Natural killer cell treated with Interleukin-12 subunit alpha and Interleukin-12 subunit beta and Interleukin-15 and Interleukin-18, amount 100 ng/mL, for 72 hours (primary cell): ENCODE measurements at regions not wholly inside any gene's neighbourhood (a gene's known extent, or its start where the extent isn't known, plus 50 kb on each side); places are given as distances from the start of the nearest gene placed in this dataset.
"Not testable (repeated sequence)": the region's sequence is repeated elsewhere in the genome, so short reads cannot be mapped to it uniquely, and the experiment has no call there.

Experiments
- ATAC-seq, 2 donors: fragments of 150-1000 bp; cut with Tn5 transposase in 1 of 2; sonication (Bioruptor Pico), chemical (Tn5 transposase) in 1 of 2; 2 replicates each; pipeline ENCODE4 v1.10.0; 2021
- DNase-seq: peaks from one replicate; pipeline ENCODE4 v3.0.0; 2022; ENCODE audit warnings: low spot score
- H3K27ac Mint-ChIP-seq, 2 donors: 1 replicate in 1 of 2; 2 replicates in 1 of 2; pipeline ENCODE4 v1.8.0; 2022; ENCODE audit warnings: mixed read lengths in 2 of 2, mild to moderate bottlenecking in 1 of 2, moderate library complexity in 1 of 2
- H3K27me3 Mint-ChIP-seq, 2 donors: 1 replicate in 1 of 2; 2 replicates in 1 of 2; pipeline ENCODE4 v1.8.0; 2022; ENCODE audit warnings: mixed read lengths in 2 of 2
- H3K36me3 Mint-ChIP-seq: one replicate; pipeline ENCODE4 v1.8.0; 2022; ENCODE audit warnings: mixed read lengths
- H3K4me1 Mint-ChIP-seq, 2 donors: 1 replicate in 1 of 2; 2 replicates in 1 of 2; pipeline ENCODE4 v1.8.0; 2022; ENCODE audit warnings: low read depth in 2 of 2, mixed read lengths in 2 of 2, mild to moderate bottlenecking in 1 of 2
- H3K4me3 Mint-ChIP-seq: one replicate; pipeline ENCODE4 v1.8.0; 2022; ENCODE audit warnings: mixed read lengths
- H3K9me3 Mint-ChIP-seq: 2 replicates; pipeline ENCODE4 v1.8.0; 2022; ENCODE audit warnings: mixed read lengths

- no peak for DNase-seq
- peaks cover 0 to 6% of the 10 kb centered on the region in 2 donors for H3K4me1 Mint-ChIP-seq
- no peak for ATAC-seq
- peaks cover 0 to 22% of the 10 kb centered on the region in 2 donors for H3K27me3 Mint-ChIP-seq
- H3K4me3 Mint-ChIP-seq, result no peak overlapping the region
- peaks cover 3% of the 10 kb centered on the region for H3K9me3 Mint-ChIP-seq
- no peak overlapping the region for H3K27ac Mint-ChIP-seq
- H3K36me3 Mint-ChIP-seq, result no peaks in the 10 kb centered on the region
Observed at GRCh38 chr9:83191154-83191553, 128.2 kb upstream of the RASEF start.

- H3K36me3 Mint-ChIP-seq, H3K9me3 Mint-ChIP-seq, DNase-seq, ATAC-seq, H3K4me3 Mint-ChIP-seq, H3K4me1 Mint-ChIP-seq: not testable (repeated sequence)
- H3K27ac Mint-ChIP-seq, result peak overlapping the region in 1 of 2 donors; percentile 3
- H3K27me3 Mint-ChIP-seq, result peaks cover 0 to 15% of the 10 kb centered on the region in 2 donors
Observed at GRCh38 chr9:83189026-83189425, 126.1 kb upstream of the RASEF start.

GRCh38 chr9:83188277-83188676, 125.3 kb upstream of the RASEF start:
- Mint-ChIP-seq H3K36me3 (no peaks in the 10 kb centered on the region), H3K9me3 (peaks cover 3% of the 10 kb centered on the region), H3K27ac (no peak overlapping the region), H3K4me1 (peaks cover 0 to 6% of the 10 kb centered on the region in 2 donors), H3K4me3 (no peak overlapping the region), H3K27me3 (peaks cover 0 to 15% of the 10 kb centered on the region in 2 donors)
- DNase-seq (no peak), ATAC-seq (no peak)

GRCh38 chr9:83186155-83186737, 123.3 kb upstream of the RASEF start:
- Mint-ChIP-seq H3K27me3 (peaks cover 0 to 15% of the 10 kb centered on the region in 2 donors), H3K36me3 (no peaks in the 10 kb centered on the region), H3K4me3 (no peak overlapping the region), H3K4me1 (peaks cover 0 to 6% of the 10 kb centered on the region in 2 donors), H3K9me3 (peaks cover 3% of the 10 kb centered on the region), H3K27ac (no peak overlapping the region)
- ATAC-seq (no peak), DNase-seq (no peak)

GRCh38 chr9:83185488-83186154, 122.7 kb upstream of the RASEF start:
- ATAC-seq, result no peak
- Mint-ChIP-seq H3K4me1 (peaks cover 0 to 6% of the 10 kb centered on the region in 2 donors), H3K36me3 (no peaks in the 10 kb centered on the region), H3K27ac (no peak overlapping the region), H3K9me3 (peaks cover 3% of the 10 kb centered on the region), H3K4me3 (no peak overlapping the region), H3K27me3 (peaks cover 0 to 15% of the 10 kb centered on the region in 2 donors)
- DNase-seq, result no peak

- Mint-ChIP-seq H3K9me3 (peaks cover 3% of the 10 kb centered on the region), H3K27me3 (peaks cover 0 to 8% of the 10 kb centered on the region in 2 donors), H3K27ac (no peak overlapping the region), H3K36me3 (no peaks in the 10 kb centered on the region), H3K4me1 (no peaks in the 10 kb centered on the region), H3K4me3 (no peak overlapping the region)
- ATAC-seq (no peak), DNase-seq (no peak)
Observed at GRCh38 chr9:83183621-83184020, 120.7 kb upstream of the RASEF start.

GRCh38 chr9:83182071-83182470, 119.1 kb upstream of the RASEF start:
- no peak for DNase-seq
- peaks cover 4% of the 10 kb centered on the region for H3K36me3 Mint-ChIP-seq
- no peaks in the 10 kb centered on the region for H3K4me1 Mint-ChIP-seq
- no peaks in the 10 kb centered on the region for H3K27me3 Mint-ChIP-seq
- H3K9me3 Mint-ChIP-seq, result peaks cover 9% of the 10 kb centered on the region
- no peak overlapping the region for H3K27ac Mint-ChIP-seq
- no peak overlapping the region for H3K4me3 Mint-ChIP-seq
- ATAC-seq, result no peak

- H3K4me1 Mint-ChIP-seq, result no peaks in the 10 kb centered on the region
- H3K27ac Mint-ChIP-seq, result no peak overlapping the region
- no peaks in the 10 kb centered on the region for H3K27me3 Mint-ChIP-seq
- no peak for ATAC-seq
- H3K36me3 Mint-ChIP-seq, result peaks cover 4% of the 10 kb centered on the region
- no peak overlapping the region for H3K4me3 Mint-ChIP-seq
- H3K9me3 Mint-ChIP-seq, result peaks cover 9% of the 10 kb centered on the region
- no peak for DNase-seq
Observed at GRCh38 chr9:83178717-83179116, 115.8 kb upstream of the RASEF start.

- Mint-ChIP-seq H3K27ac (no peak overlapping the region), H3K4me3 (no peak overlapping the region), H3K4me1 (no peaks in the 10 kb centered on the region), H3K27me3 (no peaks in the 10 kb centered on the region), H3K9me3 (peaks cover 14% of the 10 kb centered on the region), H3K36me3 (peaks cover 11% of the 10 kb centered on the region)
- DNase-seq (no peak), ATAC-seq (no peak)
Observed at GRCh38 chr9:83177747-83178146, 114.8 kb upstream of the RASEF start.

GRCh38 chr9:83167126-83167525, 104.2 kb upstream of the RASEF start:
- no peak overlapping the region for H3K4me3 Mint-ChIP-seq
- H3K27me3 Mint-ChIP-seq, result no peaks in the 10 kb centered on the region
- H3K36me3 Mint-ChIP-seq, result peaks cover 5% of the 10 kb centered on the region
- peaks cover 12% of the 10 kb centered on the region for H3K9me3 Mint-ChIP-seq
- no peaks in the 10 kb centered on the region for H3K4me1 Mint-ChIP-seq
- DNase-seq (no peak), ATAC-seq (no peak)
- H3K27ac Mint-ChIP-seq, result no peak overlapping the region

GRCh38 chr9:83166372-83166771, 103.4 kb upstream of the RASEF start:
- no peak overlapping the region for H3K27ac Mint-ChIP-seq
- ATAC-seq (no peak), DNase-seq (no peak)
- H3K9me3 Mint-ChIP-seq, result peaks cover 9% of the 10 kb centered on the region
- H3K36me3 Mint-ChIP-seq, result peaks cover 2% of the 10 kb centered on the region
- H3K4me1 Mint-ChIP-seq, result no peaks in the 10 kb centered on the region
- no peak overlapping the region for H3K4me3 Mint-ChIP-seq
- no peaks in the 10 kb centered on the region for H3K27me3 Mint-ChIP-seq

GRCh38 chr9:83155733-83156132, 92.8 kb upstream of the RASEF start:
- DNase-seq, result no peak
- Mint-ChIP-seq H3K27ac (no peak overlapping the region), H3K36me3 (no peaks in the 10 kb centered on the region), H3K4me3 (no peak overlapping the region), H3K27me3 (peaks cover 0 to 7% of the 10 kb centered on the region in 2 donors), H3K4me1 (no peaks in the 10 kb centered on the region), H3K9me3 (peaks cover 18% of the 10 kb centered on the region)
- no peak for ATAC-seq

- Mint-ChIP-seq H3K27me3 (peaks cover 0 to 7% of the 10 kb centered on the region in 2 donors), H3K9me3 (peaks cover 14% of the 10 kb centered on the region), H3K4me1 (no peaks in the 10 kb centered on the region), H3K36me3 (no peaks in the 10 kb centered on the region), H3K27ac (no peak overlapping the region), H3K4me3 (no peak overlapping the region)
- no peak for DNase-seq
- no peak for ATAC-seq
Observed at GRCh38 chr9:83154821-83155220, 91.9 kb upstream of the RASEF start.

- H3K27me3 Mint-ChIP-seq, result peaks cover 0 to 7% of the 10 kb centered on the region in 2 donors
- peaks cover 14% of the 10 kb centered on the region for H3K9me3 Mint-ChIP-seq
- no peak overlapping the region for H3K4me3 Mint-ChIP-seq
- no peak overlapping the region for H3K27ac Mint-ChIP-seq
- ATAC-seq, result no peak
- no peaks in the 10 kb centered on the region for H3K36me3 Mint-ChIP-seq
- DNase-seq, result no peak
- H3K4me1 Mint-ChIP-seq, result no peaks in the 10 kb centered on the region
Observed at GRCh38 chr9:83154087-83154736, 91.3 kb upstream of the RASEF start.
